K562 (cell line): ENCODE measurements at regions not wholly inside any gene's neighbourhood (a gene's known extent, or its start where the extent isn't known, plus 50 kb on each side); places are given as distances from the start of the nearest gene placed in this dataset.
A peak's percentile ranks its signal among the peaks of the same experiment; 100 is the strongest.

Experiments
- ATAC-seq: fragments of 200-7000 bp; cut with Tn5 transposase; 3 replicates; pipeline ENCODE4 v1.9.1; 2020; ENCODE audit warnings: moderate library complexity
- BruUV-seq: library from RNA; stranded (reverse); fragments of 400-500 nt; replicated peaks from 2 replicates; lab custom pipeline; 2021; lab: Mats Ljungman, UMichigan
- CTCF ChIA-PET: fragments of 300-600 bp; formaldehyde crosslinking; extraction: SDS; loops from one replicate; lab custom pipeline; 2021; ENCODE audit warnings: low intra/inter-chr PET ratio; lab: Yijun Ruan, JAX
- POLR2A ChIA-PET: fragments of 300-600, 350-650 bp; sonication (Branson Sonifier 250); formaldehyde crosslinking; extraction: SDS; loops from one replicate; lab custom pipeline; 2021; ENCODE audit warnings: antibody characterized with exemption, inconsistent platforms; lab: Yijun Ruan, JAX
- DNase-seq, 4 experiments: peaks; one replicate each; pipeline versions ENCODE4 v3.0.0 to v3.0.0-alpha.2; 2011 to 2018; ENCODE audit warnings: low spot score in 3 of 4, mixed read lengths in 3 of 4; ENCODE audit errors: extremely low read depth in 1 of 4
- FAIRE-seq: peaks from 2 replicates; lab custom pipeline; 2011; peaks lifted over from hg19 to GRCh38; lab: Jason Lieb, UNC
- H2AFZ ChIP-seq: 2 replicates; pipeline ENCODE4 v1.6.0; 2011; ENCODE audit warnings: low read depth, low read length, control low read depth, inconsistent platforms
- H3K27ac ChIP-seq: fragments of 200-600 bp; 3 replicates; pipeline ENCODE4 v1.8.0; 2011; ENCODE audit warnings: low read depth, mild to moderate bottlenecking, control low read depth, inconsistent platforms, low read length, moderate library complexity, mixed read lengths; ENCODE audit errors: extremely low read depth
- H3K27me3 ChIP-seq, 2 experiments: fragments of 300-600 bp in 1 of 2; 2 replicates in 1 of 2; 3 replicates in 1 of 2; pipeline versions ENCODE4 v1.6.0 to v1.8.0; 2011; ENCODE audit warnings: inconsistent platforms in 2 of 2, low read length in 2 of 2, mild to moderate bottlenecking in 1 of 2, mixed read lengths in 1 of 2, moderate library complexity in 1 of 2; ENCODE audit not compliant: control insufficient read depth in 2 of 2, insufficient read depth in 2 of 2
- H3K36me3 ChIP-seq: fragments of 300-600 bp; 3 replicates; pipeline ENCODE4 v1.8.0; 2011; ENCODE audit warnings: mild to moderate bottlenecking, low read length, inconsistent platforms; ENCODE audit not compliant: control insufficient read depth, insufficient read depth
- H3K4me1 ChIP-seq, 2 experiments: fragments of 200-600 bp in 1 of 2; replicated peaks in 1 of 2; 2 replicates in 1 of 2; 3 replicates in 1 of 2; pipeline versions ENCODE4 v1.5.1 to v1.8.0; 2011; ENCODE audit warnings: inconsistent platforms in 2 of 2, low read length in 2 of 2, mild to moderate bottlenecking in 1 of 2, mixed read lengths in 1 of 2, moderate library complexity in 1 of 2; ENCODE audit not compliant: control insufficient read depth in 2 of 2, insufficient read depth in 2 of 2
- H3K4me2 ChIP-seq: 2 replicates; pipeline ENCODE4 v1.6.1; 2011; ENCODE audit warnings: low read length, control low read depth, inconsistent platforms, mixed read lengths; ENCODE audit not compliant: insufficient read depth
- H3K4me3 ChIP-seq: fragments of 200-600 bp; sonication (generic), shearing (Covaris generic); 2 replicates; pipeline ENCODE4 v1.5.1; 2016; ENCODE audit warnings: control low read depth, inconsistent platforms
- H3K79me2 ChIP-seq: fragments of 200-600 bp; 3 replicates; pipeline ENCODE4 v1.8.0; 2011; ENCODE audit warnings: low read length, inconsistent platforms; ENCODE audit not compliant: control insufficient read depth, insufficient read depth
- H3K9ac ChIP-seq, 2 experiments: 2 replicates each; pipeline versions ENCODE4 v1.6.0 to v1.6.1; 2011; ENCODE audit warnings: low read depth in 2 of 2, low read length in 2 of 2, control low read depth in 1 of 2, inconsistent platforms in 1 of 2, mild to moderate bottlenecking in 1 of 2, mixed read lengths in 1 of 2; ENCODE audit not compliant: insufficient read depth in 1 of 2
- H3K9me1 ChIP-seq: one replicate; pipeline ENCODE4 v1.6.0; 2011; ENCODE audit warnings: inconsistent platforms, mild to moderate bottlenecking, low read length, moderate library complexity; ENCODE audit not compliant: control insufficient read depth, insufficient read depth
- H3K9me3 ChIP-seq: replicated peaks from 2 replicates; pipeline ENCODE4 v1.5.1; 2011; ENCODE audit warnings: low read depth, low read length, inconsistent platforms; ENCODE audit not compliant: control insufficient read depth, insufficient read depth
- H4K20me1 ChIP-seq: replicated peaks from 2 replicates; pipeline ENCODE4 v1.6.1; 2011; ENCODE audit warnings: low read length, inconsistent platforms, mixed read lengths; ENCODE audit not compliant: control insufficient read depth, insufficient read depth
- C11orf30 ChIP-seq: fragments of 450-650 bp; IDR thresholded peaks from 2 replicates; pipeline ENCODE4 v1.6.1; 2016; ENCODE audit warnings: low read depth, mild to moderate bottlenecking
- CAMTA2 ChIP-seq: fragments of 250-450 bp; sonication (Bioruptor Pico); conservative IDR thresholded peaks from 2 replicates; pipeline ENCODE4 v1.5.1; 2022
- CREB5 ChIP-seq: fragments of 250-450 bp; sonication (Bioruptor Pico); IDR thresholded peaks from 2 replicates; pipeline ENCODE4 v1.5.0; 2020; ENCODE audit warnings: mild to moderate bottlenecking
- MAFF ChIP-seq: IDR thresholded peaks from 2 replicates; pipeline ENCODE4 v1.6.1; 2012; ENCODE audit warnings: low read length, improper control_type of control experiment
- MAFG ChIP-seq: fragments of 450-650 bp; conservative IDR thresholded peaks from 2 replicates; pipeline ENCODE4 v1.6.1; 2016; ENCODE audit warnings: missing genetic modification characterization, missing compliant biosample characterization
- MAFK ChIP-seq: IDR thresholded peaks from 2 replicates; pipeline ENCODE4 v1.6.1; 2011; ENCODE audit warnings: low read length, improper control_type of control experiment
- PHF21A ChIP-seq: fragments of 450-650 bp; IDR thresholded peaks from 2 replicates; pipeline ENCODE4 v1.6.1; 2017; ENCODE audit warnings: low read depth, borderline replicate concordance
- PTRF ChIP-seq: fragments of 450-650 bp; IDR thresholded peaks from 2 replicates; pipeline ENCODE4 v1.6.1; 2016; ENCODE audit warnings: mild to moderate bottlenecking, missing genetic modification characterization, missing compliant biosample characterization
- SRSF9 ChIP-seq: fragments of 200-400 bp; formaldehyde crosslinking; IDR thresholded peaks from 2 replicates; pipeline ENCODE4 v1.6.1; 2017; ENCODE audit warnings: low read depth, low read length, borderline replicate concordance
- ZNF316 ChIP-seq: fragments of 450-650 bp; IDR thresholded peaks from 2 replicates; pipeline ENCODE4 v1.6.1; 2016
- ZNF324 ChIP-seq: fragments of 250-450 bp; sonication (Bioruptor Pico); IDR thresholded peaks from 2 replicates; pipeline ENCODE4 v1.4.0; 2020; ENCODE audit warnings: mild to moderate bottlenecking
- WGBS: fragments of 100-300 bp; shearing (Covaris generic); methylation state at CpG from one replicate; pipeline ENCODE4 v1.1.6; 2016; ENCODE audit warnings: low coverage, mixed read lengths; ENCODE audit not compliant: insufficient coverage; ENCODE audit errors: missing lambda C conversion rate; 5-methylcytosine and 5-hydroxymethylcytosine counted together
- in situ Hi-C: fragments of 300-500 bp; cut with MboI; formaldehyde crosslinking; loops from 4 replicates; pipeline ENCODE4 v1.15.0; 2018; ENCODE audit warnings: inconsistent platforms, mixed read lengths
- intact Hi-C: fragments of 100-400 bp; cut with micrococcal nuclease; formaldehyde crosslinking; loops from 2 replicates; pipeline ENCODE4 v1.14.2; 2022

GRCh38 chr18:1273469-1273868 lies 368.8 kb downstream of the ADCYAP1 start:
- Histone ChIP-seq H2AFZ (no peak overlapping the region), H4K20me1 (no peaks in the 10 kb centered on the region), H3K27me3 (no peaks in the 10 kb centered on the region), H3K27ac (no peak overlapping the region), H3K4me1 (no peaks in the 10 kb centered on the region), H3K4me3 (no peak overlapping the region), H3K36me3 (peaks cover 15% of the 10 kb centered on the region), H3K9ac (no peak overlapping the region), H3K79me2 (no peaks in the 10 kb centered on the region), H3K9me1 (no peaks in the 10 kb centered on the region), H3K4me2 (no peak overlapping the region), H3K9me3 (no peaks in the 10 kb centered on the region)
- ChIA-PET POLR2A (no interaction called here), CTCF (no interaction called here)
- FAIRE-seq, result no peak
- intact Hi-C loops (no loop called here), in situ Hi-C loops (no loop called here)
- TF ChIP-seq MAFG (tag) (peak; percentile 46), CREB5 (CRISPR knock-in tag) (no peak), MAFF (peak; percentile 62; the same call in 1 of the 2 replicates), MAFK (0 out of 2 replicates have a peak, but pooled peaks have one; percentile 19), SRSF9 (no peak), C11orf30 (peak; percentile 60), ZNF324 (no peak), ZNF316 (peak; percentile 79), PTRF (tag) (no peak), PHF21A (no peak), CAMTA2 (CRISPR knock-in tag) (no peak)
- WGBS, result 91% methylated on average over 2 of the region's 2 CpGs
- DNase-seq, result no peak
- no peak for ATAC-seq
- no TSS peak for BruUV-seq
